ENCODE measurements at regions not wholly inside any gene's neighbourhood (a gene's known extent, or its start where the extent isn't known, plus 50 kb on each side); places are given as distances from the start of the nearest gene placed in this dataset.

DNA sequence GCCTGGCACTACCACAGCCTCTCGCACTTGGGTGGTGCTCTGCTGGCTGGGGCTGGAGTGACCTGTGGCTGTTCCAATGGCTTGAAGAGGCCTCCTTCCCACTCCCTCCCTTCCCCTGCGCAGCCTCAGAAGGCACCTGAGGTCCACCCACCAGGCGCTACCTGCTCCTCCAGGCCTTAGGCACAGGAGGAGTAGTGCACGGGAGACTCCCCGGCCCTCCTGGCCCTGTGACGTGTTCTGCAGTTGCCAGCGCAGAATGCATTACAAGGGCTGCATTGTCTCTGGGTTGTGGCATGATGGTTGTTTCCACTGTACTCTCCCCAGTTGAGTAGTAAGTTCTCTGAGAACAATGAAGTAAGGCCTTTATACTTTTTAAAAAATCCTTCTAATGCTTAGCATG, 128.6 kb downstream of the TEX29 start:
- TF ChIP-seq, protein P1, sequence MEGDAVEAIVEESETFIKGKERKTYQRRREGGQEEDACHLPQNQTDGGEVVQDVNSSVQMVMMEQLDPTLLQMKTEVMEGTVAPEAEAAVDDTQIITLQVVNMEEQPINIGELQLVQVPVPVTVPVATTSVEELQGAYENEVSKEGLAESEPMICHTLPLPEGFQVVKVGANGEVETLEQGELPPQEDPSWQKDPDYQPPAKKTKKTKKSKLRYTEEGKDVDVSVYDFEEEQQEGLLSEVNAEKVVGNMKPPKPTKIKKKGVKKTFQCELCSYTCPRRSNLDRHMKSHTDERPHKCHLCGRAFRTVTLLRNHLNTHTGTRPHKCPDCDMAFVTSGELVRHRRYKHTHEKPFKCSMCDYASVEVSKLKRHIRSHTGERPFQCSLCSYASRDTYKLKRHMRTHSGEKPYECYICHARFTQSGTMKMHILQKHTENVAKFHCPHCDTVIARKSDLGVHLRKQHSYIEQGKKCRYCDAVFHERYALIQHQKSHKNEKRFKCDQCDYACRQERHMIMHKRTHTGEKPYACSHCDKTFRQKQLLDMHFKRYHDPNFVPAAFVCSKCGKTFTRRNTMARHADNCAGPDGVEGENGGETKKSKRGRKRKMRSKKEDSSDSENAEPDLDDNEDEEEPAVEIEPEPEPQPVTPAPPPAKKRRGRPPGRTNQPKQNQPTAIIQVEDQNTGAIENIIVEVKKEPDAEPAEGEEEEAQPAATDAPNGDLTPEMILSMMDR (IDR thresholded peaks at IDR 0.05; ENCODE audit: insufficient read depth, low read depth, low read length), result no peak
- TF ChIP-seq EZH2 (IDR thresholded peaks at IDR 0.05; ENCODE audit: insufficient read depth, low read length), result no peak
